Testis (tissue), 2 donors: ENCODE measurements at regions not wholly inside any gene's neighbourhood (a gene's known extent, or its start where the extent isn't known, plus 50 kb on each side); places are given as distances from the start of the nearest gene placed in this dataset.

Experiments used
- DNase-seq: peaks from one replicate; pipeline ENCODE4 v3.0.0-alpha.2; 2019
- H3K27ac ChIP-seq, 2 donors: fragments of 200-600 bp; sonication (generic); one replicate each; pipeline ENCODE4 v1.5.1; 2019
- H3K27me3 ChIP-seq: fragments of 200-600 bp; sonication (generic); one replicate; pipeline ENCODE4 v1.5.1; 2019
- H3K36me3 ChIP-seq: fragments of 200-600 bp; sonication (generic); one replicate; pipeline ENCODE4 v1.5.1; 2017; ENCODE audit warnings: low read depth; ENCODE audit errors: missing control alignments
- H3K4me1 ChIP-seq: fragments of 200-600 bp; sonication (generic); one replicate; pipeline ENCODE4 v1.5.1; 2019
- H3K4me3 ChIP-seq, 2 donors: fragments of 200-600 bp; sonication (generic); one replicate each; pipeline ENCODE4 v1.5.1; 2017 to 2019
- H3K9me3 ChIP-seq: fragments of 200-600 bp; sonication (generic); one replicate; pipeline ENCODE4 v1.5.1; 2017
- CTCF ChIP-seq, 3 experiments: fragments of 450-650 bp in 2 of 3; fragments of 200-600 bp in 1 of 3; sonication (generic) in 1 of 3; IDR thresholded peaks; one replicate each; pipeline ENCODE4 v1.5.1; 2016 to 2019; ENCODE audit warnings: antibody characterized with exemption in 3 of 3, mild to moderate bottlenecking in 2 of 3, moderate library complexity in 1 of 3
- POLR2A ChIP-seq: fragments of 450-650 bp; IDR thresholded peaks from one replicate; pipeline ENCODE4 v1.6.1; 2017; ENCODE audit warnings: antibody characterized with exemption, mild to moderate bottlenecking, moderate library complexity
- WGBS, 2 donors: methylation state at CpG; one replicate each; pipeline ENCODE4 v1.1.5; 2018; 5-methylcytosine and 5-hydroxymethylcytosine counted together
- intact Hi-C: fragments of 100-400 bp; cut with DNase I; formaldehyde crosslinking; loops from one replicate; pipeline ENCODE4 v1.15.1; 2023; ENCODE audit warnings: low total_unique reads

- no peak for TF ChIP-seq POLR2A
- H3K27ac ChIP-seq = no peak overlapping the region
Measured at GRCh38 chr12:16962889-16963288, 356.9 kb upstream of the LMO3 start.

GRCh38 chr12:16955083-16955657 is 349.2 kb upstream of the LMO3 start:
- 86 to 93% methylated on average over 5 of the region's 5 CpGs for WGBS, 2 donors
- intact Hi-C loops = no loop called here
- H3K9me3 ChIP-seq = no peaks in the 10 kb centered on the region
- H3K27me3 ChIP-seq = no peaks in the 10 kb centered on the region
- H3K4me1 ChIP-seq = no peaks in the 10 kb centered on the region
- no peak overlapping the region for H3K4me3 ChIP-seq
- no peak overlapping the region for H3K27ac ChIP-seq
- TF ChIP-seq CTCF (IDR thresholded peaks at IDR 0.05) (no peak), POLR2A (no peak)
- no peak for DNase-seq
- H3K36me3 ChIP-seq = no peaks in the 10 kb centered on the region

More at GRCh38 chr12:16962889-16963288, 356.9 kb upstream of the LMO3 start:
- H3K9me3 ChIP-seq = no peaks in the 10 kb centered on the region
- no peaks in the 10 kb centered on the region for H3K4me1 ChIP-seq
- no peak for DNase-seq
- no peaks in the 10 kb centered on the region for H3K27me3 ChIP-seq
- 88 to 97% methylated on average over 2 of the region's 2 CpGs for WGBS, 2 donors
- H3K36me3 ChIP-seq = no peaks in the 10 kb centered on the region
- intact Hi-C loops = no loop called here
- H3K4me3 ChIP-seq = no peak overlapping the region

GRCh38 chr12:16949871-16950667 is 344.1 kb upstream of the LMO3 start:
- Histone ChIP-seq H3K36me3 (no peaks in the 10 kb centered on the region), H3K27ac (no peak overlapping the region), H3K4me1 (no peaks in the 10 kb centered on the region), H3K27me3 (no peaks in the 10 kb centered on the region), H3K4me3 (no peak overlapping the region), H3K9me3 (no peaks in the 10 kb centered on the region)
- DNase-seq = no peak
- TF ChIP-seq CTCF (IDR thresholded peaks at IDR 0.05) = no peak
- TF ChIP-seq POLR2A = no peak
- WGBS, 2 donors = 49 to 50% methylated on average over 6 of the region's 6 CpGs
- intact Hi-C loops = no loop called here

- intact Hi-C loops = no loop called here
- 70 to 72% methylated on average over 3 of the region's 3 CpGs for WGBS, 2 donors
- no peak for DNase-seq
Measured at GRCh38 chr12:16949371-16949770, 343.4 kb upstream of the LMO3 start.

GRCh38 chr12:16946704-16947103 is 340.7 kb upstream of the LMO3 start:
- no peak for TF ChIP-seq CTCF (IDR thresholded peaks at IDR 0.05)
- no peak for TF ChIP-seq POLR2A
- intact Hi-C loops = no loop called here
- no peaks in the 10 kb centered on the region for H3K36me3 ChIP-seq
- no peaks in the 10 kb centered on the region for H3K27me3 ChIP-seq
- no peak for DNase-seq
- no peaks in the 10 kb centered on the region for H3K4me1 ChIP-seq
- no peak overlapping the region for H3K27ac ChIP-seq
- no peaks in the 10 kb centered on the region for H3K9me3 ChIP-seq
- H3K4me3 ChIP-seq = no peak overlapping the region

More at GRCh38 chr12:16949371-16949770, 343.4 kb upstream of the LMO3 start:
- Histone ChIP-seq H3K4me3 (no peak overlapping the region), H3K27ac (no peak overlapping the region), H3K4me1 (no peaks in the 10 kb centered on the region), H3K27me3 (no peaks in the 10 kb centered on the region), H3K9me3 (no peaks in the 10 kb centered on the region), H3K36me3 (no peaks in the 10 kb centered on the region)
- TF ChIP-seq POLR2A (no peak), CTCF (IDR thresholded peaks at IDR 0.05) (no peak)
